ENCODE measurements at regions not wholly inside any gene's neighbourhood (a gene's known extent, or its start where the extent isn't known, plus 50 kb on each side); places are given as distances from the start of the nearest gene placed in this dataset.
"Not testable (repeated sequence)": the region's sequence is repeated elsewhere in the genome, so short reads cannot be mapped to it uniquely, and the experiment has no call there.

GRCh38 chr1:9465640-9466039, 73.6 kb upstream of the SLC25A33 start:
- DNase-seq (ENCODE audit: low read depth): no peak

GRCh38 chr1:9466780-9467758, 72.2 kb upstream of the SLC25A33 start:
- no peak for DNase-seq (ENCODE audit: low read depth)

DNA sequence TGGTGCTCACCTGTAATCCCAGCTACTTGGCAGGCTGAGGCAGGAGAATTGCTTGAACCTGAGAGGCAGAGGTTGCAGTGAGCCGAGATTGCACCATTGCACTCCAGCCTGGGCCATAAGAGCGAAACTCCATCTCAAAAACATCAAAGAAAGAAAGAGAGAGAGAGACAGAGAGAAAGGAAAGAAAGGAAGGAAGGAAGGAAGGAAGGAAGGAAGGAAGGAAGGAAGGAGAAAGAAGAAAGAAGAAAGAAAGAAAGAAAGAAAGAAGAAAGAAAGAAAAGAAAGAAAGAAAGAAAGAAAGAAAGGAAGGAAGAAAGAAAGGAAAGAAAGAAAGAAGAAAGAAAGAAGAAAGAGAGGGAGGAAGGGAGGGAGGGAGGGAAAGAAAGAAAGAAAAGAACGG, 69.4 kb upstream of the SLC25A33 start:
- not testable (repeated sequence) for DNase-seq (ENCODE audit: low read depth)

GRCh38 chr1:9471679-9472078, 67.6 kb upstream of the SLC25A33 start:
- DNase-seq (ENCODE audit: low read depth): no peak

DNA sequence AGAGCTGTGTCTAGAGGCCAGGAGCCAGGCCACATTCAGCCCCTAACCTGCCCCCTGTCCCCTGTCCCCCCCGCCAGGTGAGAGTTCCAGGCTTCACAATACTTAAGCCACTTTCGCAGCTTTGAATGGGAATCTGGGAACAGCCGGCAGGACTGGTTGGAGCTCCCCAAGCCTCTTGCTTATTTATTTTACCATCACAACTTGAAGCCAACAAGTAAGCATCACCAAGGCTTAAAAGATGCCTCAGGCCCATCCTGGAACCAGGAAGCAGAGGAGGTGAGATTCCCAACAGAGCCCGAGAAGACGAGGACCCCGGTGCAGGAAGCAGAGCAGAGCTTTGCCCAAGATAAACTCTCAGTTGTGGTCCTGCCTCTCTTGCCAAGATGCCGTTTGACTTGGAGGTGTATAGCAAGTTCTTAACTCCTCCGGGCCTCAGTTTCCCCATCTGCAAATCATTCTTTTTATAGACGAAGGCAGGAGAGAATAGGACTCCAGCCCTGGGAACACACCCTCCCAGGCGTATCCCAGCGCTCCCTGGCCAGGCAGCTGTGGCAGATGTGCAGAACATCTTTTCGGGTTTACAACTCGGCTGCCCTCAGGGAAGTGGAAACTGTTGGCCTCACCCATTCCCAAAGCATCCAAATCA, 66.8 kb upstream of the SLC25A33 start:
- DNase-seq (ENCODE audit: low read depth): peak; percentile 13

GRCh38 chr1:9473032-9473807, 66.0 kb upstream of the SLC25A33 start:
- DNase-seq (ENCODE audit: low read depth): peak; percentile 96

GRCh38 chr1:9475061-9475627, 64.1 kb upstream of the SLC25A33 start:
- no peak for DNase-seq (ENCODE audit: low read depth)

- DNase-seq (ENCODE audit: low read depth): peak; percentile 86
Measured at GRCh38 chr1:9476790-9477463, 62.3 kb upstream of the SLC25A33 start.

- no peak for DNase-seq (ENCODE audit: low read depth)
Measured at GRCh38 chr1:9477535-9477934, 61.7 kb upstream of the SLC25A33 start.

DNA sequence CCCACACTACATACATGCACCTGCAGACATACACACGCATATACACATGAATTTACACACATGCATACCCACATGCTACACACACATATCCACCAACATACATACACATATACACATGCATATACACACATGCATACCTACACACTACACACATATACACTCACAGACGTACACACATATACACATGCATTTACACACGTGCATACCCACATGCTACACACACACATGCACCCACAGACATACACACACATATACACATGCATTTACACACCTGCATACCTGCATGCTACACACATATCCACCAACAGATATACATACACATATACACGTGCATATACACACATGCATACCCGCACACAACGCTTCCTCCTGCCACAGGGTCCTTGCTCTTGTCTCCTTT, 61.2 kb upstream of the SLC25A33 start:
- no peak for DNase-seq (ENCODE audit: low read depth)

DNA sequence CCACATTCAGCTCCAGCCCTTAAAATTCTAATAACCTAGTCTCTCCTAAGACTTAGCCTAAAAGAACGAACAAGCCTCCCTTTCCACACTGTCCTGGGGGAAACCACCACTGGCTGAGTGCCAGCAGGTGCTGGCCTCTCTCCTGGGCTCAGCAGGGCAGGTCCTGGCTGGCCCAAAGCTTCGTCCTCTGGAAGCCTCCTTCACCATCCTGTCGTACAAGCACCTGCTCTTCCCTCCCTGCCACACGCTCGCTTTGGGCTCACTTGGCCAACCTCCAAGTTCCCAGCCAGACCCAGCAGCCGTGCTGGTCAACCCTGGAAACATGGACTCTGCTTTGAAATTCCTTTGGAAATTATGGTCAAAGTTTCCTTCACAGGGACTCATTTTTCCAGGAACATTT, 58.2 kb upstream of the SLC25A33 start:
- no peak for DNase-seq (ENCODE audit: low read depth)

DNA sequence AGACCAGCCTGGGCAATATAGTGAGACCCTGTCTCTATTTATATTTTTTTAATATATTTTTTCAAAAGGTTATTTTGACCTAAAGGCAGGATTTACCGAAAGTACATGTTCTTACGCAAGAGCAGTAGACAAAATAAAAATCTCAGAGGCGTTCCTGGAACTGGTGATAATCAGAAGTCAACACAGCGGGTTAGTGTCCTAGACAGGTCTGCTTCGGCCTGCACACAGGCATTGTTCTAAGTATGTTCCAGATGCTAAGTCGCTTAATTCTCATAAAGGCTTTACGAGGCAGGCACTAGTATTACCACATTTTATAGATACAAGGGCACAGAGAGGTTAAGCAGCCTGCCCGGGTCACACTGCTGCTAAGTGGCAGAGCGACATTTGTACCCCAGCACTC, 56.9 kb upstream of the SLC25A33 start:
- DNase-seq (ENCODE audit: low read depth): no peak

DNA sequence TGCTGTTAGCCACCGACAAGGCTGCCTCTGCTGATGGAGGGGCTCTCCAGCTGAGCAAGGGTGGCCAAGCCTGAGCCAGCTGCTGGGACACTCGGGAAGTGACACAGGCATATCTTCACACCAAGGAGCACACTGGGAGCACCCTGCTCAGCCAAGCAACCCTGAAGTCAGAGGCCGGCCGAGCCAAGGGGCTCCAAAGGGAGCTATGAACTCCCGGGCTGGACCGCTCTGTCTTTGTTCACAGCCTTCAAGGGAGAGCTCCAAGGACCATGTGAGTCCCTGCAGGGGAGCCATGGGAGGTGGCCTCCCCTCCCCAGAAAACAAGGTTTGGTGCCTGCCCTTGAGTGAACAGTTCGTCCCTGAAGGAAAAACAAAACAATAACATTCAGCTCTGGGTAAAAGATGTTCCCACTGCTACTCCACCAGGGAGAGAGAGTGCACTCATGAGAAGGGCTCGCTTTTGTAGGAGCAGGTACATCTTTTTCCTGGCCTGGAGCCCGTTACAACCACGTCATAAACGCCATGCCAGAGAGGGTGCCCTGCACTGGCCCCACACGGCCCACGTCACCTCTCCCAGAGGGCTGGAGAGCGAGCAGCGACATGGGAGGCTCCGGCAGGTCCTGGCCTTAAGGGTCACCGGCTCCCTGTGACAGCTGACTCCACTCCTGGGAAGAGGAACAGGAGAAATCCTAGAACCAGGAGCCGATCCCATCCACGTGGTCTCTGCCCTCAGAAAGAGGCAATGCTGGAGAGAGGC, 56.3 kb upstream of the SLC25A33 start:
- DNase-seq (ENCODE audit: low read depth): no peak

GRCh38 chr1:9486466-9487140, 52.7 kb upstream of the SLC25A33 start:
- no peak for DNase-seq (ENCODE audit: low read depth)
